GM12878 (cell line): ENCODE measurements at regions not wholly inside any gene's neighbourhood (a gene's known extent, or its start where the extent isn't known, plus 50 kb on each side); places are given as distances from the start of the nearest gene placed in this dataset.

Experiments
- ATAC-seq: fragments of 200-7000 bp; cut with Tn5 transposase; 3 replicates; pipeline ENCODE4 v1.9.1; 2020; ENCODE audit warnings: mild to moderate bottlenecking, moderate library complexity
- BruUV-seq: library from RNA; stranded (reverse); fragments of 400-500 nt; replicated peaks from 2 replicates; lab custom pipeline; 2021; lab: Mats Ljungman, UMichigan
- CTCF ChIA-PET: fragments of 300-600 bp; sonication (Branson Sonifier 250); formaldehyde crosslinking; extraction: SDS; loops from one replicate; lab custom pipeline; 2021; ENCODE audit warnings: inconsistent platforms; lab: Yijun Ruan, JAX
- POLR2A ChIA-PET: fragments of 350-600 bp; formaldehyde crosslinking; extraction: SDS; loops from one replicate; lab custom pipeline; 2021; ENCODE audit warnings: inconsistent platforms; lab: Charles Lee
- RAD21 ChIA-PET: fragments of 300-600 bp; sonication (Branson Sonifier 250); formaldehyde crosslinking; loops from one replicate; lab custom pipeline; 2023; ENCODE audit warnings: antibody characterized with exemption; ENCODE audit not compliant: unreplicated experiment; lab: Charles Lee
- SMC1A ChIA-PET: fragments of 300-600 bp; sonication (Branson Sonifier 250); formaldehyde crosslinking; loops from one replicate; lab custom pipeline; 2023; ENCODE audit not compliant: unreplicated experiment, uncharacterized antibody; lab: Charles Lee
- DNase-seq: peaks from one replicate; pipeline ENCODE4 v3.0.0-alpha.2; 2011; ENCODE audit warnings: low read depth, low spot score
- FAIRE-seq: peaks from 3 replicates; lab custom pipeline; 2011; peaks lifted over from hg19 to GRCh38; lab: Jason Lieb, UNC
- H2AFZ ChIP-seq: 2 replicates; pipeline ENCODE4 v1.6.0; 2011; ENCODE audit warnings: low read depth, low read length, control low read depth; ENCODE audit not compliant: control insufficient read depth
- H3K27ac ChIP-seq: 2 replicates; pipeline ENCODE4 v1.5.1; 2011; ENCODE audit warnings: control low read depth; ENCODE audit not compliant: control insufficient read depth, insufficient read depth
- H3K27me3 ChIP-seq, 2 experiments: replicated peaks in 1 of 2; 2 replicates each; pipeline versions ENCODE4 v1.6.0 to v1.6.1; 2011; ENCODE audit warnings: low read length in 1 of 2; ENCODE audit not compliant: control insufficient read depth in 2 of 2, insufficient read depth in 2 of 2
- H3K36me3 ChIP-seq, 2 experiments: 2 replicates each; pipeline ENCODE4 v1.5.1; 2011; ENCODE audit warnings: low read length in 1 of 2; ENCODE audit not compliant: control insufficient read depth in 2 of 2, insufficient read depth in 2 of 2
- H3K4me1 ChIP-seq: 2 replicates; pipeline ENCODE4 v1.6.1; 2011; ENCODE audit warnings: mild to moderate bottlenecking, low read length, moderate library complexity, mixed read lengths; ENCODE audit not compliant: control insufficient read depth, insufficient read depth
- H3K4me2 ChIP-seq: 2 replicates; pipeline ENCODE4 v1.6.0; 2011; ENCODE audit warnings: control low read depth; ENCODE audit not compliant: control insufficient read depth, insufficient read depth
- H3K4me3 ChIP-seq: fragments of 200-600 bp; sonication (generic); 2 replicates; pipeline ENCODE4 v1.5.1; 2016
- H3K79me2 ChIP-seq: 2 replicates; pipeline ENCODE4 v1.6.0; 2011; ENCODE audit warnings: low read length; ENCODE audit not compliant: control insufficient read depth, insufficient read depth
- H3K9ac ChIP-seq: 2 replicates; pipeline ENCODE4 v1.8.0; 2011; ENCODE audit warnings: low read length, control low read depth, mixed read lengths; ENCODE audit not compliant: control insufficient read depth, insufficient read depth
- H3K9me3 ChIP-seq: replicated peaks from 3 replicates; pipeline ENCODE4 v1.5.1; 2011; ENCODE audit warnings: mild to moderate bottlenecking, low read length; ENCODE audit not compliant: control insufficient read depth, insufficient read depth
- H4K20me1 ChIP-seq: 2 replicates; pipeline ENCODE4 v1.6.0; 2011; ENCODE audit not compliant: control insufficient read depth, insufficient read depth
- CHD2 ChIP-seq: IDR thresholded peaks from 2 replicates; pipeline ENCODE4 v1.6.1; 2011; ENCODE audit warnings: low read depth, low read length, improper control_type of control experiment, borderline replicate concordance
- HCFC1 ChIP-seq: fragments of 150-350 bp; IDR thresholded peaks from 2 replicates; pipeline ENCODE4 v1.6.1; 2014; ENCODE audit warnings: low read length
- IRF5 ChIP-seq: fragments of 450-650 bp; IDR thresholded peaks from 2 replicates; pipeline ENCODE4 v1.6.1; 2017; ENCODE audit warnings: borderline replicate concordance
- MAX ChIP-seq: IDR thresholded peaks from 2 replicates; pipeline ENCODE4 v1.6.1; 2012; ENCODE audit warnings: low read depth, low read length, improper control_type of control experiment
- NFXL1 ChIP-seq: fragments of 450-650 bp; IDR thresholded peaks from 2 replicates; pipeline ENCODE4 v1.6.1; 2017; ENCODE audit warnings: antibody characterized with exemption, mild to moderate bottlenecking, borderline replicate concordance
- TCF3 ChIP-seq: IDR thresholded peaks from 2 replicates; pipeline ENCODE4 v1.6.1; 2012; ENCODE audit warnings: low read depth, mild to moderate bottlenecking, low read length, borderline replicate concordance; ENCODE audit not compliant: insufficient read depth
- WGBS: methylation state at CpG from one replicate; pipeline ENCODE4 v1.1.6; 2016; ENCODE audit warnings: low lambda C conversion rate; ENCODE audit not compliant: insufficient replicate concordance, insufficient coverage; ENCODE audit errors: missing lambda C conversion rate; 5-methylcytosine and 5-hydroxymethylcytosine counted together
- in situ Hi-C: fragments of 300-500 bp; cut with MboI; formaldehyde crosslinking; loops from 9 replicates; pipeline ENCODE4 v1.14.3; 2018; ENCODE audit warnings: mixed read lengths
- intact Hi-C: fragments of 100-400 bp; cut with micrococcal nuclease; formaldehyde crosslinking; loops from one replicate; pipeline ENCODE4 v1.14.2; 2022; ENCODE audit not compliant: unreplicated experiment

- 42% methylated on average over 11 of the region's 11 CpGs for WGBS
- Histone ChIP-seq H3K27ac (no peak overlapping the region), H3K4me2 (no peak overlapping the region), H4K20me1 (no peaks in the 10 kb centered on the region), H2AFZ (no peak overlapping the region; the same call in 1 of the 2 replicates), H3K27me3 (no peaks in the 10 kb centered on the region), H3K4me1 (peaks cover 3% of the 10 kb centered on the region; the same call in 1 of the 2 replicates), H3K9ac (no peak overlapping the region), H3K36me3 (no peaks in the 10 kb centered on the region), H3K79me2 (no peaks in the 10 kb centered on the region), H3K4me3 (no peak overlapping the region), H3K9me3 (peaks cover 2% of the 10 kb centered on the region)
- SMC1A ChIA-PET, result interaction anchor here (1.1 kb wide), 1 partner anchor 9 kb away, joined by 4 read pairs; no protein-coding TSS in a partner anchor
- CTCF ChIA-PET, result interaction anchor here (0.6 kb wide), 1 partner anchor 75 kb away, joined by 3 read pairs; no protein-coding TSS in a partner anchor
- in situ Hi-C loops, result no loop called here
- no peak for TF ChIP-seq MAX
- TF ChIP-seq CHD2, result no peak
- TF ChIP-seq IRF5, result no peak
- TF ChIP-seq HCFC1, result no peak
- no peak for TF ChIP-seq TCF3
- no peak for TF ChIP-seq NFXL1
- no peak for ATAC-seq
- no peak for DNase-seq
- RAD21 ChIA-PET, result interaction anchor here (0.5 kb wide), 1 partner anchor 390 kb away, joined by 3 read pairs; no protein-coding TSS in a partner anchor
- POLR2A ChIA-PET, result no interaction called here
- no peak for FAIRE-seq
- intact Hi-C loops, result no loop called here
- BruUV-seq, result no TSS peak
Observed at GRCh38 chr6:156557251-156557910, 219.8 kb upstream of the ARID1B start.
